Epithelial cell of proximal tubule (primary cell): ENCODE measurements at regions not wholly inside any gene's neighbourhood (a gene's known extent, or its start where the extent isn't known, plus 50 kb on each side); places are given as distances from the start of the nearest gene placed in this dataset.
"Not testable (repeated sequence)": the region's sequence is repeated elsewhere in the genome, so short reads cannot be mapped to it uniquely, and the experiment has no call there.

Experiments
- DNase-seq: peaks from one replicate; pipeline ENCODE4 v3.0.0-alpha.2; 2011; ENCODE audit warnings: low read depth
- H3K4me3 ChIP-seq: 2 replicates; pipeline ENCODE4 v1.5.1; 2011; ENCODE audit warnings: low read depth, mild to moderate bottlenecking, low read length
- TF ChIP-seq, protein P1 (sequence below): conservative IDR thresholded peaks from 2 replicates; pipeline ENCODE4 v1.5.1; 2012; ENCODE audit warnings: low read depth, mild to moderate bottlenecking, low read length

DNA sequence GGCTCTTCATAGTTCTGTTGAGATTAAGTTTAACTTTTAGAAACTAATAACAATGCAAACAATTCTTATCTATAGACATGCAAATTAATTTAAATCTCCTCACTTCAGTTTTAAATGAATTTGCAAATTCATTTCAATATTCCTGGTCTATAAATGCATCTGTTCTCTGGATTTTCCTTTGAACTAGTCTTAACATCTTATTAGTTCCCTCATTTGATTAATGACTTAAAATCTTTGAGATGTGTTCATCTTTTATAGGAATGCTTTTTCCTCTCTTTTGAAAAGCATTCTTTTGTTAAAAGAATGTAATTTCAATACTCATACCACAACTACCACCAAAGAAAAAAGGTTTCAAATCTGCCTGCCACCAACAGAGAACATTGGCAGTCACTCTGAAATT lies 169.4 kb downstream of the RASEF start:
- DNase-seq = no peak
- TF ChIP-seq, protein P1, sequence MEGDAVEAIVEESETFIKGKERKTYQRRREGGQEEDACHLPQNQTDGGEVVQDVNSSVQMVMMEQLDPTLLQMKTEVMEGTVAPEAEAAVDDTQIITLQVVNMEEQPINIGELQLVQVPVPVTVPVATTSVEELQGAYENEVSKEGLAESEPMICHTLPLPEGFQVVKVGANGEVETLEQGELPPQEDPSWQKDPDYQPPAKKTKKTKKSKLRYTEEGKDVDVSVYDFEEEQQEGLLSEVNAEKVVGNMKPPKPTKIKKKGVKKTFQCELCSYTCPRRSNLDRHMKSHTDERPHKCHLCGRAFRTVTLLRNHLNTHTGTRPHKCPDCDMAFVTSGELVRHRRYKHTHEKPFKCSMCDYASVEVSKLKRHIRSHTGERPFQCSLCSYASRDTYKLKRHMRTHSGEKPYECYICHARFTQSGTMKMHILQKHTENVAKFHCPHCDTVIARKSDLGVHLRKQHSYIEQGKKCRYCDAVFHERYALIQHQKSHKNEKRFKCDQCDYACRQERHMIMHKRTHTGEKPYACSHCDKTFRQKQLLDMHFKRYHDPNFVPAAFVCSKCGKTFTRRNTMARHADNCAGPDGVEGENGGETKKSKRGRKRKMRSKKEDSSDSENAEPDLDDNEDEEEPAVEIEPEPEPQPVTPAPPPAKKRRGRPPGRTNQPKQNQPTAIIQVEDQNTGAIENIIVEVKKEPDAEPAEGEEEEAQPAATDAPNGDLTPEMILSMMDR = no peak
- H3K4me3 ChIP-seq = no peak overlapping the region

DNA sequence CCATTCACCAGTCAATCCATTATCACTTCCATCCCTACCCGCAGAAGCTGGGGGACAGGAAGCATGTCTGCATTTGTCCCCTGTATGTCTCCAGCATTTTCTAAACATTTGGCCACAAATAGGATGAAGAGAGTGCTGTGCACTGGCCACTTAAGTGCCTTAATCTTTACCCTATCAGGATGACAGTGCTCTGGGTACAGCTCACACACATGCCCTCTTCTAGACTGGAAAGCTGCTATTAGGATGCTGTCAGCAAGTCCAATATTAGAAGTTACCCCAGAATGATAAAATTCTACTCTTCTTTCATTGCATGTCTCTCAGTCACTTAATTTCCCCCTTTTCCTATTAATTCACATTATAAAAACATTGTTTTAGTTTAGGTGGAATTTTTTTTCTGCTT lies 168.4 kb downstream of the RASEF start:
- no peak overlapping the region for H3K4me3 ChIP-seq
- TF ChIP-seq, protein P1 = no peak
- no peak for DNase-seq

DNA sequence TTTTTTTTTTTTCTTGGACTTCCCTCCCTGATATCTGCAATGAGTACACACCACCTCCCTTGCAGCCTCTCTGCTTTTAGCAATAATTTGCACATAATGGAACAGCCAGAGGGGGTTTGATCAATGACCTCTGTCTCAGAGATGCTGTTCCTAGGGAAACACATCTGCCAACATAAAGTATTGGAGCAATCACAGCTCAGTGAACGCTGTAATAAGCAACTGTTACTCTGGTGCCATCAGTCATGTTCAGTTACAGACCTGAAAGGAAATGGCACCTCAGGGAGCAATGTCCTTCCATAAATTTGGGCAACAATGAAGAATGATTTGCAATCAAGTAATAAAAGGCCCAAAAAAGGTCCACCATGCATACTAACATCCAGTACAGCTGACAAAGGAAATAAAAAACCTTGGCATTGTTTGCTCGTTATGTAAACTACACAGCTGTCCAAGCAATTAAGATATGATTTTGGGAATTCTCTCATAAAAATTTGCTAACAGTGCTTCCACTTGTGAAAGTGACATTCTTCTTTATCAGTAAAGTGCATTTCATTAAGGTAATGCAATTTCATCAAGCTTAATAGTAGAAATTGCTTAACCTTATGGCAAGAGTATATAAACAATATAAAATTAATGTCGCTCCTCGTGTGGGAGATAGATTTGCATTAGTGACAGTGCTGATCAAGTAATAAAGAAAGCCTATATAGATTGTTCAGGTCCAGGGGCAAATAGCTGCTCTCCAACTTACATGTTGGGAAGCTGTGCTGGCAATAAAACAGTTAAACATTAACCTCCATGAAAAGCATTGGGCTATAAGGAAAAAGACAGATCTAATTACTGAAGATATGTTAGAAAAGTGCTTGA lies 167.8 kb downstream of the RASEF start:
- H3K4me3 ChIP-seq = no peak overlapping the region
- DNase-seq = no peak
- TF ChIP-seq, protein P1 = no peak

DNA sequence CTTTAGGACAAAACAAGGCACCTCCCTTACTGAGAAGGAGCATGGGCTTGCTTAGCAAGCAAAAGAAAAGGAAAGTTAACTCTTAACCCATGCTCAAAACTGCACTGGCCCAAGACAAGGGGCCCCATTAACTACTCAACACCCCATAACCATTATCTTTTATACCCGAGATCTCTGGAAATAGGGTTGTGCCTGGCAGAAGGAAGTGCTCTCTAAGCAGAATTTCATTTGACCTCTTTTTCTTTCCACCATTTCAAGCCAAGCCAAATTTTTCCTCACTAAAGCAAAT lies 167.2 kb downstream of the RASEF start:
- no peak overlapping the region for H3K4me3 ChIP-seq
- no peak for DNase-seq
- TF ChIP-seq, protein P1 = no peak

DNA sequence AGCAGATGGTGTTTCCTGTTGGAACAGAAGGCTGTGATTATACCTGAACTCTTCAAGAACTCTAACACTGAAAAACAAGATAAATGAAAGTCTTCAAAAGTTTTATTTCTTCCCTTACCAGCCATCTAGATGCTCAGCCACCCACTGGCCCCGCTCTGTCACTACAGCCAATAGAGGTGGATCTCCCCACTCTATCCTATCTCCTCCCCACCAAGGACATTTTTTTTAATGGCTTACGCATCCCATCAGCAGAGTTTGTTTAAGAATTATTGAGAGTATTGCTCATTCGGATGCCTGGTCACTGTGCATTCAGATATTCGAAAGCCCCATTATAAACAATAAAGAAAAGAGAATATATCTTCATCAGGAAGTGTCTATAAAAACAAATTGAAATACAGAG lies 159.4 kb downstream of the RASEF start:
- no peak overlapping the region for H3K4me3 ChIP-seq
- no peak for DNase-seq
- TF ChIP-seq, protein P1 = peak; percentile 37

DNA sequence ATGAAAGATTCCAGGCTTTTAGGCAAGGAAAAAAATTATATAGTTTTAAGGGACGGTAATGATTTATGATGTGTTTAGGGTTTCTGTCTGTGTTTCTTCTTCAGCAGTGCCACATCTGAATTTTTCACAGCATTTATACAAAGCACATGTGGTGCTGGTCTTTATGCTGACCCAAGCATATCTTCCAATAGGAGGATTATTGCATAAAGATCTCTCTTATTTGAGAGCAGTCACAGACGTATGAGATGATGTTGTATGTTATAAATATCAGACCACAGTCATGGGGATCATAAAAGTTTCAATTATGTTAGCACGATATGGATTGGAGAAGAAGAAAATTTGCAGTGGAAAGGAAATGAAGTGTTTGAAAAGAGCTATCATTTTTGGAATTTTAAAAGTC lies 150.9 kb downstream of the RASEF start:
- H3K4me3 ChIP-seq = no peak overlapping the region
- DNase-seq = no peak
- TF ChIP-seq, protein P1 = no peak

DNA sequence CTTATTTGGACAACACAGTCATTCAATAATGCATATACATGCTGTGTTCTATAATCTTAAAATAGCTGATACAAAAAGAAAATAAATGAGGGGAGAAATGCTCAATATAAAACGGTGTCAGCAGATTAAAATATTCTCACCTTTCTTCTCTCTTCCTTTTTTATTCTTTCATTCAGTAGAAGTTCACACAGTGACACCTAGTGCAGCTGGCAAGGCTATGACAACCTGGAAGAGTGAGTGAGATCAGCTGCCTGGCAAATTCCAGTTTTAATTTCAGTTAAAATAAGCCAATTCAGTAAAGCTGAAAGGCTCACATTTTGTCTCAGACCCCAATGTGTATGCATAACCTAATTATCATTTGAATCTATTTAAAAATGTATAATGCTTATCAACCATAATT lies 150.3 kb downstream of the RASEF start:
- no peak for DNase-seq
- TF ChIP-seq, protein P1 = peak; percentile 62
- H3K4me3 ChIP-seq = no peak overlapping the region

DNA sequence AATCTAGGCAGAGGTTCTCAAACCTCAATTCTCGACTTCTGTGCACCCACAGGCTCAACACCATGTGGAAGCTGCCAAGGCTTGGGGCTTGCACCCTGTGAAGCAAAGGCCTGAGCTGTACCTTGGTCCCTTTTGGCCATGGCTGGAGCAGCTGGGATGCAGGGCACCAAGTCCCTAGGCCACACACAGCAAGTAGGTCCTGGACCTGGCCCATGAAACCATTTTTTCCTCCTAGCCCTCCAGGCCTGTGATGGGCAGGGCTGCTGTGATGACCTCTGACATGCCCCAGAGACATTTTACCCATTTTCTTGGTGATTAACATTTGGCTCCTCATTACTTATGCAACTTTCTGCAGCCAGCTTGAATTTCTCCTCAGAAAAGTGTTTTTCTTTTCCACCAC lies 146.7 kb downstream of the RASEF start:
- DNase-seq, H3K4me3 ChIP-seq: not testable (repeated sequence)
